ENCODE measurements at regions not wholly inside any gene's neighbourhood (a gene's known extent, or its start where the extent isn't known, plus 50 kb on each side); places are given as distances from the start of the nearest gene placed in this dataset.
A peak's percentile ranks its signal among the peaks of the same experiment; 100 is the strongest.

DNA sequence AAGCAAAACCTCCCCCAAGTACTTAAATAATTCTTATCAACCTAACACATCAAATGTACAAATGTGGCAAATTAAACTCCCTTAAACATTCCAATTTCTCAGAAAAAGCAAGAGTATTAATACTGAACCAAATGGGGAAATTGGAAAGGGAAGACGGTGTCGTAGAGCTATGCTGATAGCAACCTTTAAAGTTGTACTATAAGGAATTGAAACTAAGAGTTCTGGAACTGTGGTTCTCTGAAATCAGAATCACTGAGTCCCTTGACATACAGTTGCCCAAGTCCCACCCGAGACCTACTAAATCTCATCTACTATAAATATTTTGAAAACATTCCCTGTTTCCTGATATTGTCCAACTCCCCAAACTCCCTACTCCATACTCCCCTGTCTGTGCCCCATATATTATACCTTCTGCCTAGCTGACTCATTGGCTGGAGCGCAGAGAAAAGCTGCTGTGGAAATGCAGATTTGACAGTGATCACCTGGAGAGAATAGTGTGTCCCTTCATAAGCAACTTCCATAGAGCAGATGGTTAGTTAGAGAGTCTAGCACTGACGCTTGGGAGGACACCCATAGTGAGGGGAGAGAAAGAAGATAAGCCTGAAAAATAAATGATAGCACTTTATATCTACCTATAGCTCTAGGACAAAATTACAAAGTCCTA, 51.4 kb upstream of the ITM2B start:
- peak; percentile 53 to 76 for ATAC-seq (replicated peaks)
- Mint-ChIP-seq H3K4me1 (peaks cover 23 to 50% of the 10 kb centered on the region in 2 donors), H3K36me3 (no peaks in the 10 kb centered on the region), H3K27me3 (no peaks in the 10 kb centered on the region), H3K4me3 (no peak overlapping the region), H3K27ac (no peak overlapping the region), H3K9me3 (no peaks in the 10 kb centered on the region)
- no peak for DNase-seq

DNA sequence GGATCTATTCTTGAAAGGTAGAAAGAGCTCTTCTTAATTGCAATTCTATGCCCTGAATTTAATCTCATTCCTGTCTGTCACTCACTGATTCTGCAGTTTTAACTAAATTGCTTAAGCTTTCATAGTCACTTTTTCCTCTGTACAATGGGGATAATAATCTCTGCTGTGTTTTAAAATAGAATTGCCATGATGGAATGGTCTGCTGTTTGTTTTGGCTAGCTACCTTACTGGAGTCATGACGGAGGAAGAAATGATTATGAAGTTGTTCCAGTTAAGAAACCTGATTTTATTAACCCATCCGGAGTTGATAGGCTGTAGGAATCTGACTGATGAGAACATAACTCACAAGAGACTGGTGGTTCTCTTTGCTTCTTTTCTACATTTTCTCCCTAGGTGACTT, 54.9 kb upstream of the ITM2B start:
- Mint-ChIP-seq H3K4me1 (peaks cover 20 to 25% of the 10 kb centered on the region in 2 donors), H3K27me3 (peaks cover 0 to 3% of the 10 kb centered on the region in 2 donors), H3K36me3 (peaks cover 0 to 3% of the 10 kb centered on the region in 2 donors), H3K4me3 (no peak overlapping the region), H3K27ac (no peak overlapping the region), H3K9me3 (no peaks in the 10 kb centered on the region)
- DNase-seq, result no peak
- no peak for ATAC-seq (replicated peaks)

- DNase-seq (no peak), ATAC-seq (replicated peaks) (no peak)
- H3K27ac Mint-ChIP-seq, result no peak overlapping the region
- peaks cover 0 to 3% of the 10 kb centered on the region in 2 donors for H3K36me3 Mint-ChIP-seq
- H3K9me3 Mint-ChIP-seq, result no peaks in the 10 kb centered on the region
- peaks cover 0 to 3% of the 10 kb centered on the region in 2 donors for H3K27me3 Mint-ChIP-seq
- H3K4me3 Mint-ChIP-seq, result no peak overlapping the region
- peaks cover 12 to 13% of the 10 kb centered on the region in 2 donors for H3K4me1 Mint-ChIP-seq
Observed at GRCh38 chr13:48176781-48177180, 56.2 kb upstream of the ITM2B start.

- Mint-ChIP-seq H3K27me3 (peaks cover 0 to 3% of the 10 kb centered on the region in 2 donors), H3K4me3 (no peak overlapping the region), H3K4me1 (peaks cover 0 to 8% of the 10 kb centered on the region in 2 donors), H3K36me3 (peaks cover 0 to 3% of the 10 kb centered on the region in 2 donors), H3K27ac (no peak overlapping the region), H3K9me3 (no peaks in the 10 kb centered on the region)
- DNase-seq (peak; percentile 37), ATAC-seq (replicated peaks) (peak; percentile 55 to 98)
Observed at GRCh38 chr13:48175185-48175584, 57.8 kb upstream of the ITM2B start.

DNA sequence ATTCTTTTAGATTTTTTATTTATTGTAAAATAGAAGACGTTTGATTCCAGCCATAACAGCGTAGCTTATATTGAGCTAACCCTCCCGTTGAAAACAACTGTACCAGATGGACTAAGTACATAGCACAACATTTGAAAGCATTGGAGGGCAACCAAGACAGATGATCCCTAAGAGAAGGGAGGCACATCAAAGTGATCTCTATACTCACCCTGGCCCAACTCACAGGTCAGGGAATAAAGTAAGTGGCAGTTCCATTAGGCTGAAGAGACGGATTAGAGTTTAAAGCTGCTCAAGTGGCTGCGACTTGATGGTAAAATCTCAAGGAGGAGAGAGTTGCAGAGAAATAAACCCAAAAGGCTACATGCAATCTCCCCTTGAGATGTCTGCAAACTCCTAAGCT, 65.1 kb upstream of the ITM2B start:
- H3K36me3 Mint-ChIP-seq, result no peaks in the 10 kb centered on the region
- no peak overlapping the region for H3K27ac Mint-ChIP-seq
- H3K4me3 Mint-ChIP-seq, result no peak overlapping the region
- H3K4me1 Mint-ChIP-seq, result no peaks in the 10 kb centered on the region
- DNase-seq (no peak), ATAC-seq (replicated peaks) (no peak)
- no peaks in the 10 kb centered on the region for H3K9me3 Mint-ChIP-seq
- H3K27me3 Mint-ChIP-seq, result peaks cover 0 to 6% of the 10 kb centered on the region in 2 donors

DNA sequence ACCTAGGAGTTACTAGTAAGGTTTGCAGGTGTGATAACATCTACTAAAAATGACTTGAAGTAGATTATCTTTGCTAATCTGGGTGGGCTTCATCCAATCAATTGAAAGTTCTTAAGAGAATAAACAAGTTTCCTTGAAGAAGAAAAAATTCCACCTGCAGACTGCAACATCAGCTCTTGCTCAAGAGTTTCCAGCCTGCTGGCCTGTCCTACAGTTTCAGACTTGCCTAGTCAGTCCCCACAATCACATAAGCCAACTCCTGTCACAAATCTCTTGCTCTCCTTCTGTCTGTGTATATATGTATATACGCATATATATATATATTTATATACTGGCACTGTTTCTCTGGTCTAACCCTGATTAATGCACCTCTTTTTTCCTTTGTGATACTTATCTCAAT, 67.3 kb upstream of the ITM2B start:
- no peak for DNase-seq
- no peak overlapping the region for H3K4me3 Mint-ChIP-seq
- ATAC-seq (replicated peaks), result no peak

GRCh38 chr13:48165063-48165462, 67.9 kb upstream of the ITM2B start:
- ATAC-seq (replicated peaks) (no peak), DNase-seq (no peak)
- Mint-ChIP-seq H3K4me1 (peaks cover 5 to 23% of the 10 kb centered on the region in 2 donors), H3K9me3 (no peaks in the 10 kb centered on the region), H3K36me3 (no peaks in the 10 kb centered on the region), H3K27ac (no peak overlapping the region), H3K27me3 (peaks cover 0 to 6% of the 10 kb centered on the region in 2 donors), H3K4me3 (no peak overlapping the region)

More for the DNA sequence above, 67.3 kb upstream of the ITM2B start:
- H3K4me1 Mint-ChIP-seq, result peaks cover 5 to 16% of the 10 kb centered on the region in 2 donors
- H3K27ac Mint-ChIP-seq, result no peak overlapping the region
- no peaks in the 10 kb centered on the region for H3K9me3 Mint-ChIP-seq
- H3K36me3 Mint-ChIP-seq, result no peaks in the 10 kb centered on the region
- H3K27me3 Mint-ChIP-seq, result peaks cover 0 to 6% of the 10 kb centered on the region in 2 donors

DNA sequence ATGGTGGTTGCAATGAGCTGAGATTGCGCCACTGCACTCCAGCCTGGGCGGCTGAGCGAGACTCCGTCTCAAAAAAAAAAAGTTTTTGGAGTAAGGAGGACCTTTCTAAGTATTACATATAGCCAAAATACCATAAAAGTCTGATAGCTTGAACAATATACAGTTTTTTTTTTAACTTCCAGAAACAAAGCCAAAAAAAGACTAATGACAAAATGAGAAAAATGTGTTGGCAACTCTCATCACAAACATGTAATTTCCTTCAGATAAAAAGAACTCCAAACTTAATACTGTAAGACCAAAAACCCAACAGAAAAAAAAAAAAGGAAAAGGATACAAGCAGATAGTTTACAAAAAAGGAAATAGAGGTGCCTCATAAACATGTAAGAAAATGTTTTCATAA, 68.2 kb upstream of the MED4 start:
- Mint-ChIP-seq H3K9me3 (no peaks in the 10 kb centered on the region), H3K4me3 (no peak overlapping the region), H3K4me1 (peaks cover 11 to 41% of the 10 kb centered on the region in 2 donors), H3K36me3 (no peaks in the 10 kb centered on the region), H3K27ac (no peak overlapping the region), H3K27me3 (peaks cover 0 to 3% of the 10 kb centered on the region in 2 donors)
- DNase-seq, result no peak
- ATAC-seq (replicated peaks), result no peak

GRCh38 chr13:48162217-48162616, 67.3 kb upstream of the MED4 start:
- DNase-seq, result no peak
- no peaks in the 10 kb centered on the region for H3K27me3 Mint-ChIP-seq
- no peaks in the 10 kb centered on the region for H3K36me3 Mint-ChIP-seq
- ATAC-seq (replicated peaks), result no peak
- no peaks in the 10 kb centered on the region for H3K9me3 Mint-ChIP-seq
- H3K4me1 Mint-ChIP-seq, result peaks cover 11 to 43% of the 10 kb centered on the region in 2 donors
- no peak overlapping the region for H3K27ac Mint-ChIP-seq
- no peak overlapping the region for H3K4me3 Mint-ChIP-seq

DNA sequence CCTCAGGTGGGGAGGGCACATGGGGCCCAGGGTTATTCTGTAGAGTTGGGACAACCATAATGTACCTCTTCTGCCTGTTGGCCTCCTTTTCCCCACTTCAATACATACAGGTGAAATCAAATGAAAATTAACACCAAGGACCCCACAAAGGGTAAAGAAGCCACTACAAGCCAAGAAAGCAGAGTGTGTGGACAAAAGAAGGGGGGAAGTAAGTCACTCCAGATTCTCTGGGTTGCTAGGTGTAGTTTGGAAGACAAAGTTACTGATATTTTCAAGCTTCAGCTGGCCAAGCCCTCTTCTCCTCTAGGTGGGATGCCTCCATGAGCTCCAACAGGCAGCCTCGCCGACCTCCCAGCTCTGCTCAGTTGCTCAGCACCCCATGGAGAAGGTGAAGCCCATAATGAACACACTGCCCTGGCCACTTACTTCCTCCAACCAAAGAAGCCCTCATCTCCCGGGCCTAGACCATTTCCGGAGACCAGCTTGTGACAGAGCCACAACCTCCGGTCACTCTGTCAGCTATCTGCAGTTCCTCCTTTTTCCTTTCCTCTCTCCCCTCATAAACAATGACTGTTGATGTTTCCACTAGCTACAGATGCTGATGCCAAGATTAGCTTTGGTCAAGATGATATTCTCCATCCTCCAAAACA, 66.8 kb upstream of the MED4 start:
- Mint-ChIP-seq H3K4me1 (peaks cover 12 to 48% of the 10 kb centered on the region in 2 donors), H3K27ac (no peak overlapping the region)
- ATAC-seq (replicated peaks), result no peak

DNA sequence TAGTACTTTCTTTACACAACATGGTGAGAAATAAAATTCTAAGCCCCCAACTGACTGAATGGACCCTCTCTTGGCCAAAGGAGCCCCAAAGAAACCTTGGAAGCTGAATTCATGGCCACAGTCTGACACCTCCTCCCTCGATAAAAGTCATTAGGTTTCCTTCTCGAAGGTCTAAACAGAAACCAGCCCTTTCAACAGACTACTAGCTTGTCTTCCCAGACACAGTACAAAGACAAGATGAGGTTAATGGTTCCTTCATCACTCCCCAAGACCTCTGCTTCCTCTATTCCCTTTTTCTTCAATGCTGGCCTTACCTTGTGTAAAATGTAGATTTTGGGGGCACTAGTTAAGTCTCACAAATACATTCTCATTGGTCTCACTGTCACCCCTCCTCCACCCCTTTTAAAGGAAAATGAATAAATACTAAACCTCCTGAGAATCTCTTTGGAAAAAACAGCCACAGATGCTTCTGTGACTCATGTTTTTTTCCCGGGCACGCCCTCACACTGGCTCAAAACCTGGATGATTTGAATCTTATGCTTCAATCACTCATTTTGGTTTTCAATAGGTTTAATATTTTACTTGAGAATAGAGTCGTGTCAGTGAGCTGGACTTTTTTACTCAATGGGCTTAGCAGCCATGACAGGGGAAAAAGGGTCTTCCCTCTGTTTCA, 65.8 kb upstream of the MED4 start:
- no peaks in the 10 kb centered on the region for H3K27me3 Mint-ChIP-seq
- no peaks in the 10 kb centered on the region for H3K36me3 Mint-ChIP-seq
- no peak for DNase-seq
- H3K4me3 Mint-ChIP-seq, result no peak overlapping the region
- H3K9me3 Mint-ChIP-seq, result no peaks in the 10 kb centered on the region
- ATAC-seq (replicated peaks), result no peak
- H3K4me1 Mint-ChIP-seq, result peaks cover 18 to 57% of the 10 kb centered on the region in 2 donors
- H3K27ac Mint-ChIP-seq, result peak overlapping the region; percentile 70

More for the DNA sequence above, 66.8 kb upstream of the MED4 start:
- Mint-ChIP-seq H3K9me3 (no peaks in the 10 kb centered on the region), H3K27me3 (no peaks in the 10 kb centered on the region), H3K4me3 (no peak overlapping the region), H3K36me3 (no peaks in the 10 kb centered on the region)
- no peak for DNase-seq

- no peak overlapping the region for H3K27ac Mint-ChIP-seq
- no peaks in the 10 kb centered on the region for H3K27me3 Mint-ChIP-seq
- DNase-seq, result no peak
- H3K36me3 Mint-ChIP-seq, result no peaks in the 10 kb centered on the region
- H3K9me3 Mint-ChIP-seq, result no peaks in the 10 kb centered on the region
- H3K4me3 Mint-ChIP-seq, result no peak overlapping the region
- H3K4me1 Mint-ChIP-seq, result peaks cover 21 to 61% of the 10 kb centered on the region in 2 donors
- ATAC-seq (replicated peaks), result no peak
Observed at GRCh38 chr13:48159826-48160225, 64.9 kb upstream of the MED4 start.

- peaks cover 21 to 61% of the 10 kb centered on the region in 2 donors for H3K4me1 Mint-ChIP-seq
- DNase-seq (no peak), ATAC-seq (replicated peaks) (no peak)
- no peak overlapping the region for H3K4me3 Mint-ChIP-seq
- no peaks in the 10 kb centered on the region for H3K36me3 Mint-ChIP-seq
- H3K27me3 Mint-ChIP-seq, result no peaks in the 10 kb centered on the region
- no peaks in the 10 kb centered on the region for H3K9me3 Mint-ChIP-seq
- H3K27ac Mint-ChIP-seq, result no peak overlapping the region
Observed at GRCh38 chr13:48159401-48159800, 64.5 kb upstream of the MED4 start.

GRCh38 chr13:48158915-48159314, 64.0 kb upstream of the MED4 start:
- no peaks in the 10 kb centered on the region for H3K27me3 Mint-ChIP-seq
- peaks cover 21 to 65% of the 10 kb centered on the region in 2 donors for H3K4me1 Mint-ChIP-seq
- ATAC-seq (replicated peaks) (no peak), DNase-seq (no peak)
- no peaks in the 10 kb centered on the region for H3K36me3 Mint-ChIP-seq
- no peak overlapping the region for H3K4me3 Mint-ChIP-seq
- no peak overlapping the region for H3K27ac Mint-ChIP-seq
- no peaks in the 10 kb centered on the region for H3K9me3 Mint-ChIP-seq

DNA sequence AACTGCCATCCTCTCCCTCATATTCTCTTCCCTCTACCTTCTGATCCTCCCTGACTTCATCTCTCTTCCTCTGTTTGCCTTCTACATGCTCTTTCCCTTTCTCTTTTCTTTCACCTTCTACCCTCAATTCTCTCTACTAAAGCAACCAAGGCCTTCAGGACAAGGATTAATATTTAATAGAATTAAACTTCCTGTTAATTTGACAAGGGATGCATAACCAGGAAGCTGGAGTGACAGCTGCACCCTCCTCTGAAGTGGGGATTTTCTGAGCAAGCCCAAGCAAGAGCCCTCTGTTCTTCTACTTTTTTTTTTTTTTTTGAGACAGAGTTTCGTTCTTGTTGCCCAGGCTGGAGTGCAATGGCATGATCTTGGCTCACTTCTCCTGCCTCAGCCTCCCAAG, 63.4 kb upstream of the MED4 start:
- Mint-ChIP-seq H3K4me1 (peaks cover 21 to 71% of the 10 kb centered on the region in 2 donors), H3K36me3 (no peaks in the 10 kb centered on the region), H3K27ac (no peak overlapping the region), H3K4me3 (peak overlapping the region in 1 of 2 donors; percentile 3), H3K27me3 (no peaks in the 10 kb centered on the region), H3K9me3 (no peaks in the 10 kb centered on the region)
- DNase-seq (no peak), ATAC-seq (replicated peaks) (peak; percentile 52 to 58)
